ENCODE measurements at regions not wholly inside any gene's neighbourhood (a gene's known extent, or its start where the extent isn't known, plus 50 kb on each side); places are given as distances from the start of the nearest gene placed in this dataset.

- no peak overlapping the region for H3K4me3 ChIP-seq (ENCODE audit: insufficient read depth, low read length)
- no peaks in the 10 kb centered on the region for H3K36me3 ChIP-seq (ENCODE audit: insufficient read depth, low read length)
- peaks cover 33% of the 10 kb centered on the region for H3K27me3 ChIP-seq (ENCODE audit: insufficient read depth, low read length)
- no peaks in the 10 kb centered on the region for H4K20me1 ChIP-seq (ENCODE audit: insufficient read depth, low read length)
- H3K79me2 ChIP-seq (ENCODE audit: insufficient read depth, low read length) = no peaks in the 10 kb centered on the region
- H2AFZ ChIP-seq (ENCODE audit: low read length) = no peak overlapping the region
- TF ChIP-seq, protein P1, sequence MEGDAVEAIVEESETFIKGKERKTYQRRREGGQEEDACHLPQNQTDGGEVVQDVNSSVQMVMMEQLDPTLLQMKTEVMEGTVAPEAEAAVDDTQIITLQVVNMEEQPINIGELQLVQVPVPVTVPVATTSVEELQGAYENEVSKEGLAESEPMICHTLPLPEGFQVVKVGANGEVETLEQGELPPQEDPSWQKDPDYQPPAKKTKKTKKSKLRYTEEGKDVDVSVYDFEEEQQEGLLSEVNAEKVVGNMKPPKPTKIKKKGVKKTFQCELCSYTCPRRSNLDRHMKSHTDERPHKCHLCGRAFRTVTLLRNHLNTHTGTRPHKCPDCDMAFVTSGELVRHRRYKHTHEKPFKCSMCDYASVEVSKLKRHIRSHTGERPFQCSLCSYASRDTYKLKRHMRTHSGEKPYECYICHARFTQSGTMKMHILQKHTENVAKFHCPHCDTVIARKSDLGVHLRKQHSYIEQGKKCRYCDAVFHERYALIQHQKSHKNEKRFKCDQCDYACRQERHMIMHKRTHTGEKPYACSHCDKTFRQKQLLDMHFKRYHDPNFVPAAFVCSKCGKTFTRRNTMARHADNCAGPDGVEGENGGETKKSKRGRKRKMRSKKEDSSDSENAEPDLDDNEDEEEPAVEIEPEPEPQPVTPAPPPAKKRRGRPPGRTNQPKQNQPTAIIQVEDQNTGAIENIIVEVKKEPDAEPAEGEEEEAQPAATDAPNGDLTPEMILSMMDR (IDR thresholded peaks at IDR 0.05; ENCODE audit: extremely low read depth, low read depth, low read length) = no peak
- H3K4me2 ChIP-seq (ENCODE audit: insufficient read depth, low read length) = no peak overlapping the region
- H3K4me1 ChIP-seq (ENCODE audit: insufficient read depth, low read length) = peaks cover 7% of the 10 kb centered on the region
- H3K27ac ChIP-seq (ENCODE audit: low read depth, low read length) = no peak overlapping the region
- DNase-seq (ENCODE audit: insufficient read length, low spot score, missing footprints) = no peak
- peaks cover 3% of the 10 kb centered on the region for H3K9me3 ChIP-seq (ENCODE audit: low read depth, low read length)
Observed at GRCh38 chr10:29117781-29118180, 171.1 kb upstream of the LYZL1 start.

DNA sequence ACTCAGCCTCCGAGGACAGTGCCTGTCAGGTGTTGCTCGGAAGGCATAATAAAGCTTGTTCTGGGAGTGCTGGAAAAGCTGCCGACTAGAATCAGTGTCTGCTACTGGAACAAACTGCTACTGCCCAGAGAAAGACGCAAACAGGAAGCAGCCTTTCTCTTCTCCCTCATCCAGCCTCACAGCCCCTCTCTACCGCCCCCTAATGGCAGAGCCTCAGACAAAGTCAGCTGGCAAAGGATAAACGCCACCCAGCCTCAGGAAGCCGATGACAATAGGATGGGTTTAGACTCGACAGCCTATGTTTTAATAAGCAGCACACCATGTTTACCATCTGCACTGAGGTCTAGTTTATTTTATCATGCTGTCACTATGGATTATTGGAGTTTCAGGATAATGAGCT, 169.5 kb upstream of the LYZL1 start:
- Histone ChIP-seq H4K20me1 (ENCODE audit: insufficient read depth, low read length) (no peaks in the 10 kb centered on the region), H2AFZ (ENCODE audit: low read length) (no peak overlapping the region), H3K36me3 (ENCODE audit: insufficient read depth, low read length) (no peaks in the 10 kb centered on the region), H3K4me1 (ENCODE audit: insufficient read depth, low read length) (peaks cover 7% of the 10 kb centered on the region), H3K4me3 (ENCODE audit: insufficient read depth, low read length) (no peak overlapping the region), H3K9me3 (ENCODE audit: low read depth, low read length) (peaks cover 3% of the 10 kb centered on the region), H3K79me2 (ENCODE audit: insufficient read depth, low read length) (no peaks in the 10 kb centered on the region), H3K27ac (ENCODE audit: low read depth, low read length) (no peak overlapping the region), H3K27me3 (ENCODE audit: insufficient read depth, low read length) (peaks cover 19% of the 10 kb centered on the region), H3K4me2 (ENCODE audit: insufficient read depth, low read length) (no peak overlapping the region)
- TF ChIP-seq, protein P1 (IDR thresholded peaks at IDR 0.05; ENCODE audit: extremely low read depth, low read depth, low read length) = peak; percentile 45
- no peak for DNase-seq (ENCODE audit: insufficient read length, low spot score, missing footprints)

DNA sequence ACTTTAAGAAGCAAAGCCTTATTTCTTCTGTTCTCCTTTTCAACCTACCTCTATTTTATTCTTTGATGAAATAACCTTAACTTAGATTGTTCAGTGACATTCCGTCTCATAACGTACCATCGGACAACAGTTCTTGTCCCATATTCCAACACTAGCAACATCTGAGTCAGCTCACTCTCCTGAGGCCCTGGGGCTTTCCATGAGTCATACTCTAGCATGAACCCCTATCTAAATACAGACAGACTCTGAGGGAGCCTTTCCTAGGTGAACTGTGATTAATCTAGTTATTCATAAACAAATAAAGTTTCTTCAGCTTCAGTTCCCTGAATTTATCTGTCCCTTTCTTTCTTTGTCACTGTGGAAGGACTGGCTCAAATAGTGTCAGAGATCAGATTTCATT, 168.7 kb upstream of the LYZL1 start:
- TF ChIP-seq, protein P1 (IDR thresholded peaks at IDR 0.05; ENCODE audit: extremely low read depth, low read depth, low read length) = no peak
- DNase-seq (ENCODE audit: insufficient read length, low spot score, missing footprints) = peak; percentile 55
- H3K4me3 ChIP-seq (ENCODE audit: insufficient read depth, low read length) = no peak overlapping the region
- H3K27ac ChIP-seq (ENCODE audit: low read depth, low read length) = no peak overlapping the region
- H2AFZ ChIP-seq (ENCODE audit: low read length) = no peak overlapping the region
- H3K27me3 ChIP-seq (ENCODE audit: insufficient read depth, low read length) = peaks cover 11% of the 10 kb centered on the region
- no peaks in the 10 kb centered on the region for H3K79me2 ChIP-seq (ENCODE audit: insufficient read depth, low read length)
- peaks cover 7% of the 10 kb centered on the region for H3K4me1 ChIP-seq (ENCODE audit: insufficient read depth, low read length)
- H3K9me3 ChIP-seq (ENCODE audit: low read depth, low read length) = peaks cover 3% of the 10 kb centered on the region
- no peaks in the 10 kb centered on the region for H4K20me1 ChIP-seq (ENCODE audit: insufficient read depth, low read length)
- no peaks in the 10 kb centered on the region for H3K36me3 ChIP-seq (ENCODE audit: insufficient read depth, low read length)
- peak overlapping the region; percentile 30 for H3K4me2 ChIP-seq (ENCODE audit: insufficient read depth, low read length)

DNA sequence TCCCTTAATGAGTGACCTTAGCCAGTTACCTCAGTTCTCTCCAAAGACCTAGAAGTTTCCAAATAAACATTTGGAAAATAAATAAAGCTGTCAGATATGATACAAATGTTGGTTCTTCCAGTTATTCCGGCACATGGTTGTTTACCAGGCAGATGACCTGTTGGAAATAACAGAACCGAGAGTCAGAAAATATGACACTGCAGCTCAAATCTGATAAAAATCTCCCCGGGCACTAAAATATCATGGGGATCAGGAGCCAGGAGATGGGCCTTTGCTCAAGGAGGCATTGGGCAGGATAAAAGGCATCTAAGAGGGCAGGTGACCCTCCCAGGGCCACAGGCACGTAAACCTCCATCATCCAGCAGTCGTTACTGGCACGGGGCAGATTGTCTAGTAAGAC, 164.0 kb upstream of the LYZL1 start:
- Histone ChIP-seq H3K79me2 (ENCODE audit: insufficient read depth, low read length) (no peaks in the 10 kb centered on the region), H3K36me3 (ENCODE audit: insufficient read depth, low read length) (no peaks in the 10 kb centered on the region), H3K27me3 (ENCODE audit: insufficient read depth, low read length) (peaks cover 16% of the 10 kb centered on the region), H4K20me1 (ENCODE audit: insufficient read depth, low read length) (no peaks in the 10 kb centered on the region), H3K9me3 (ENCODE audit: low read depth, low read length) (no peaks in the 10 kb centered on the region), H3K4me1 (ENCODE audit: insufficient read depth, low read length) (peaks cover 7% of the 10 kb centered on the region), H3K4me2 (ENCODE audit: insufficient read depth, low read length) (no peak overlapping the region), H3K27ac (ENCODE audit: low read depth, low read length) (no peak overlapping the region), H3K4me3 (ENCODE audit: insufficient read depth, low read length) (no peak overlapping the region), H2AFZ (ENCODE audit: low read length) (no peak overlapping the region)
- no peak for DNase-seq (ENCODE audit: insufficient read length, low spot score, missing footprints)
- TF ChIP-seq, protein P1 (IDR thresholded peaks at IDR 0.05; ENCODE audit: extremely low read depth, low read depth, low read length) = no peak

All from osteoblast (primary cell).